Progenitor cell of endocrine pancreas (in vitro differentiated cells): ENCODE measurements at regions not wholly inside any gene's neighbourhood (a gene's known extent, or its start where the extent isn't known, plus 50 kb on each side); places are given as distances from the start of the nearest gene placed in this dataset.

Experiments
- DNase-seq: peaks from one replicate; pipeline ENCODE4 v3.0.0; 2021; ENCODE audit warnings: low spot score; ENCODE audit not compliant: unreplicated experiment
- H3K27ac Mint-ChIP-seq: 2 replicates; pipeline ENCODE4 v1.8.0; 2021; ENCODE audit warnings: mild to moderate bottlenecking, moderate library complexity, mixed read lengths
- H3K27me3 Mint-ChIP-seq: 2 replicates; pipeline ENCODE4 v1.8.0; 2021; ENCODE audit warnings: mixed read lengths
- H3K36me3 Mint-ChIP-seq: 2 replicates; pipeline ENCODE4 v1.8.0; 2022; ENCODE audit warnings: mixed read lengths; ENCODE audit not compliant: insufficient read depth
- H3K4me1 Mint-ChIP-seq: 2 replicates; pipeline ENCODE4 v1.8.0; 2021; ENCODE audit warnings: low read depth, mixed read lengths
- H3K4me3 Mint-ChIP-seq: 2 replicates; pipeline ENCODE4 v1.8.0; 2021; ENCODE audit warnings: low read depth, mild to moderate bottlenecking, moderate library complexity, mixed read lengths
- H3K9me3 Mint-ChIP-seq: 2 replicates; pipeline ENCODE4 v1.8.0; 2021; ENCODE audit warnings: low read depth, mixed read lengths
- TF ChIP-seq, protein P1 (sequence below): fragments of 200-600 bp; sonication (generic); IDR thresholded peaks from one replicate; pipeline ENCODE4 v1.5.0; 2021; ENCODE audit warnings: antibody characterized with exemption, mild to moderate bottlenecking; ENCODE audit not compliant: unreplicated experiment

DNA sequence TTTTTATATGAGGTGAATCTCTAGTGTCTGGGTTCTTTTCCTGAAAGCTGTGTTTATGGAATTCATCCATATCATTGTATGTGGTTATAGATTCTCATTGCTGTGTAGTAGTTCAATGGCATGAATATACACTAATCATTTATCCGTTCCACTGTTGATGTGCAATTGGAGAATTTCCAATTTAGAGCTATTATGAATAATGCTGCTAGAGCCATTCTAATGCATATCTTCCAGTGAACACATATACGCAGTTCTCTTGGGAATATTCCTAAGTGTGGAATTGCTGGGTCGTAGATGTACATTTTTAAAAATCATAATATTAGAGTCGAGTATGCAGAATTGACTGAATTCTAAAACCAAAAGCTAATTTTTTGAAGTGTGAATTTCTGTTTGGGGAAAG, 327.5 kb upstream of the JAG1 start:
- peaks cover 2% of the 10 kb centered on the region for H3K9me3 Mint-ChIP-seq
- H3K27me3 Mint-ChIP-seq: peaks cover 5% of the 10 kb centered on the region
- TF ChIP-seq, protein P1, sequence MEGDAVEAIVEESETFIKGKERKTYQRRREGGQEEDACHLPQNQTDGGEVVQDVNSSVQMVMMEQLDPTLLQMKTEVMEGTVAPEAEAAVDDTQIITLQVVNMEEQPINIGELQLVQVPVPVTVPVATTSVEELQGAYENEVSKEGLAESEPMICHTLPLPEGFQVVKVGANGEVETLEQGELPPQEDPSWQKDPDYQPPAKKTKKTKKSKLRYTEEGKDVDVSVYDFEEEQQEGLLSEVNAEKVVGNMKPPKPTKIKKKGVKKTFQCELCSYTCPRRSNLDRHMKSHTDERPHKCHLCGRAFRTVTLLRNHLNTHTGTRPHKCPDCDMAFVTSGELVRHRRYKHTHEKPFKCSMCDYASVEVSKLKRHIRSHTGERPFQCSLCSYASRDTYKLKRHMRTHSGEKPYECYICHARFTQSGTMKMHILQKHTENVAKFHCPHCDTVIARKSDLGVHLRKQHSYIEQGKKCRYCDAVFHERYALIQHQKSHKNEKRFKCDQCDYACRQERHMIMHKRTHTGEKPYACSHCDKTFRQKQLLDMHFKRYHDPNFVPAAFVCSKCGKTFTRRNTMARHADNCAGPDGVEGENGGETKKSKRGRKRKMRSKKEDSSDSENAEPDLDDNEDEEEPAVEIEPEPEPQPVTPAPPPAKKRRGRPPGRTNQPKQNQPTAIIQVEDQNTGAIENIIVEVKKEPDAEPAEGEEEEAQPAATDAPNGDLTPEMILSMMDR: no peak
- no peaks in the 10 kb centered on the region for H3K36me3 Mint-ChIP-seq
- H3K27ac Mint-ChIP-seq: no peak overlapping the region
- DNase-seq: no peak
- no peak overlapping the region for H3K4me3 Mint-ChIP-seq
- peaks cover 30% of the 10 kb centered on the region for H3K4me1 Mint-ChIP-seq

DNA sequence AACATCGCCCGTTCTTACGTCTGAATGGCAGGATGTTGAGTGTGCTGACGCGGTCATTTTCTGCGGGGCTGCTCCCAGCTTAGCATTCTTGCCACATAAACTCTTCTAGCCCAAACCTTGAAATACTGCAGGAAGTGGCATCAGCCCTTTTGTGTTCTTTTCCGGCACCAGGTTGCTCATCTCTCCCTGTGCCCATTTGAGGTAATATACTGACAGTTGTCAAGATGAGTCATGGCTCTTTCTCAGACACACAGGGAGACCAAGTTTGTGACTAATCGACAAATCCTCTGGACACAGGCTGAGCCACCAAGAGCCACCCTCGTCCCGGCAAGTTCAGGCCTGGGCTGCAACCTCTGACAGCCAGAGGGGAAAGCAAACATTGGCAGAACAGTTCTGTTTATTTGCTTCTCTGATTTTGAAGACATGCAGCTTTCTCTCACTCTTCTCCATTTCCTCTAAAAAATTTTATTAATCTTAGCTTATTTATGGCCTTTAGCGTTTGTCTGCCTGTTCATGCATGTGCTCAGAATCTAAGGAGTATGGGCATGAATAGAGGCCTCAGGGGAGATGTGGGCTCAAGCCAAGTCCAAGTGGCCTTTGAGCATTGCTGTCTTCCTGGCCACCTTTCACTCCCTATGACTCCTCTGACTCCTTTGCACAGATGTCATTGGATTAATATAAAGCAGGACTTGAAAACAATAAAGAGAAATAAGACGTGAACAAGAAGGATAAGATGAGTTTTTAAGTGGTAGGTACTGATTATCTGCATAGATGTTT, 328.2 kb upstream of the JAG1 start:
- H3K27ac Mint-ChIP-seq: no peak overlapping the region
- peaks cover 30% of the 10 kb centered on the region for H3K4me1 Mint-ChIP-seq
- H3K27me3 Mint-ChIP-seq: peaks cover 5% of the 10 kb centered on the region
- no peak for DNase-seq
- TF ChIP-seq, protein P1: no peak
- H3K36me3 Mint-ChIP-seq: no peaks in the 10 kb centered on the region
- H3K4me3 Mint-ChIP-seq: no peak overlapping the region
- peaks cover 8% of the 10 kb centered on the region for H3K9me3 Mint-ChIP-seq

DNA sequence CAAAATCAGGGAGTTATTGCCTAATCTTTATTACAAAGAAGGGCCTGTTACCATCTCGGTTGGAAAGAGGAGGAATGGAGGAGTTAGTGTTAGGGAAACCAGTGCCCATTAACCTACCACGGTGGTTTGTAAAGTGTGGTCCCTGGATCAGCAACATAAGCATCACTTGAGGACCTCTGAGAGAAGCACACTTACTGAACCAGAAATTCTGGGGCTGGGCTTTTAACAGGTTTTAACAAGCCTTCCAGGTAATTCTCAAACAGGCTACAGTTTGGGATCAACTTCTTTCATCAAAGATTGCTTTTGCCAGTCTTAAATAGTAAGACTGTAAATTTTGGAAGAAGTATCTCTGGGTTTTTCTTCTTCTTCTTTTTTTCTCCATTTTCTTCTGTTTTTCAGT, 329.5 kb upstream of the JAG1 start:
- no peak overlapping the region for H3K27ac Mint-ChIP-seq
- TF ChIP-seq, protein P1: no peak
- H3K9me3 Mint-ChIP-seq: peaks cover 10% of the 10 kb centered on the region
- peaks cover 5% of the 10 kb centered on the region for H3K27me3 Mint-ChIP-seq
- no peak for DNase-seq
- no peak overlapping the region for H3K4me3 Mint-ChIP-seq
- no peaks in the 10 kb centered on the region for H3K36me3 Mint-ChIP-seq
- peaks cover 30% of the 10 kb centered on the region for H3K4me1 Mint-ChIP-seq

DNA sequence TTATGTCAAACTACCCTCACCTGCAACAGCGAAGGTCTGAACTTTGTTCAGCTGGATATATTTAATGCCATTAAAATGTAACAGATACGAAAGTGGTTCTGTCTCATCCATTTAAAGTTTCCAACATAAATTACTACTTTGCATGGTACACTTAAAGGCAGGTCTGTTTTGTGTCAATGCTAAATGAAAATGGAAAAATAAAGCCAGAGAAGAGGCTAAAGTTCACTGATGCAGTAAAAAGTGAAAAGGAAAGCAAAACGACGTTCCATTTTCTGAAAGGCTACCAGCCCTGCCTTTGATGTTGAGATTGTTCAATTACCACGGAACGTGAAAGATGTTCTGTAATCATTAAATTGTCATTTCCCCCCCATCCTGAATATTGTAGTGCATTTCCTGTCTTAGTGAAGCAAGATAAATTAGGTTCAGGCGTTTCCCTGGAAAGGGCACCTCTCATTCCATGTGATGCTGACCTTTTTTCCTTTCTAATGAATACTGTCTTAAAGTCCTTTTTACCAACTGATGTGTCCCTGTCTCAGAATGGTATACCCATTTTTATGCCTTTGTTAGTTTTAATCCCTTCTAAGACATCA, 334.7 kb upstream of the JAG1 start:
- no peaks in the 10 kb centered on the region for H3K36me3 Mint-ChIP-seq
- H3K27me3 Mint-ChIP-seq: peaks cover 8% of the 10 kb centered on the region
- no peaks in the 10 kb centered on the region for H3K4me1 Mint-ChIP-seq
- H3K27ac Mint-ChIP-seq: no peak overlapping the region
- DNase-seq: no peak
- no peak overlapping the region for H3K4me3 Mint-ChIP-seq
- TF ChIP-seq, protein P1: no peak
- peaks cover 10% of the 10 kb centered on the region for H3K9me3 Mint-ChIP-seq

DNA sequence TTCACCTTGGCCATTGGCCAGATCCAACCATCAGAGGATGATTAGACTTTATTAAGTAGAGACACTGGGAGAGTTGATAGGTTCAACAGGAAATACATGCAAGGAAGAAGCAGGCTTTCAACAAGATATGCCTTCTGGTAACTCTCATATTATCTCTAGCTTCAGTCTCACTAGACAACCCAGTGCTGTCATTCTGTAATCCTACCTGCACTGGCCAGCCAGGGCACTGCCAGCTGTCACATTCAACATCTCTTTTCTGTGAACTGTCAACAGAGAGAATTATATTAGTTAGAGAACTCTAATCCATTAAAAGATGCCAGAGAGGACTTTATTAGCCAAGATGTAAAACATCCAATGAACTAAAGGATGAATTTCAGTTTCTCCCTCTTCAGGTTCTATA, 337.9 kb upstream of the JAG1 start:
- Mint-ChIP-seq H3K9me3 (peaks cover 5% of the 10 kb centered on the region), H3K36me3 (no peaks in the 10 kb centered on the region), H3K4me3 (no peak overlapping the region), H3K4me1 (no peaks in the 10 kb centered on the region), H3K27ac (no peak overlapping the region), H3K27me3 (peaks cover 4% of the 10 kb centered on the region)
- DNase-seq: no peak
- TF ChIP-seq, protein P1: no peak
